A673 (cell line): ENCODE measurements at regions not wholly inside any gene's neighbourhood (a gene's known extent, or its start where the extent isn't known, plus 50 kb on each side); places are given as distances from the start of the nearest gene placed in this dataset.

Experiments
- CTCF ChIP-seq: fragments of 300-800, 200-600 bp; sonication (generic); conservative IDR thresholded peaks from 2 replicates; pipeline ENCODE4 v1.5.1; 2017; ENCODE audit warnings: low read depth, mild to moderate bottlenecking, antibody characterized with exemption, low read length, moderate library complexity, mixed read lengths
- EZH2 ChIP-seq: fragments of 200-600 bp; sonication (generic); IDR thresholded peaks from 2 replicates; pipeline ENCODE4 v1.6.1; 2017; ENCODE audit warnings: borderline replicate concordance, low read depth, mild to moderate bottlenecking, mixed read lengths, antibody characterized with exemption, low read length; ENCODE audit not compliant: poor library complexity, severe bottlenecking

GRCh38 chr13:23007426-23007825, 173.4 kb upstream of the SGCG start:
- TF ChIP-seq CTCF (no peak), EZH2 (no peak)
